GM12891 (cell line): ENCODE measurements at regions not wholly inside any gene's neighbourhood (a gene's known extent, or its start where the extent isn't known, plus 50 kb on each side); places are given as distances from the start of the nearest gene placed in this dataset.
"Not testable (repeated sequence)": the region's sequence is repeated elsewhere in the genome, so short reads cannot be mapped to it uniquely, and the experiment has no call there.

Source experiments
- DNase-seq: peaks from one replicate; pipeline ENCODE4 v3.0.0; 2011; ENCODE audit warnings: low spot score; ENCODE audit not compliant: insufficient read length
- FAIRE-seq: peaks from 2 replicates; lab custom pipeline; 2011; peaks lifted over from hg19 to GRCh38; lab: Jason Lieb, UNC
- PAX5 ChIP-seq: IDR thresholded peaks from 2 replicates; pipeline ENCODE4 v1.6.1; 2011; ENCODE audit warnings: low read length, moderate library complexity, mild to moderate bottlenecking; ENCODE audit not compliant: insufficient read depth, severe bottlenecking
- POLR2A ChIP-seq: IDR thresholded peaks from 2 replicates; pipeline ENCODE4 v1.6.1; 2011; ENCODE audit warnings: low read depth, low read length, control low read depth
- POLR2AphosphoS5 ChIP-seq: IDR thresholded peaks from 2 replicates; pipeline ENCODE4 v1.6.1; 2011; ENCODE audit warnings: low read depth, low read length, control low read depth
- POU2F2 ChIP-seq: IDR thresholded peaks from 2 replicates; pipeline ENCODE4 v1.6.1; 2011; ENCODE audit warnings: low read depth, mild to moderate bottlenecking, control low read depth, low read length, moderate library complexity
- SPI1 ChIP-seq: IDR thresholded peaks from 2 replicates; pipeline ENCODE4 v1.6.1; 2011; ENCODE audit warnings: low read depth, low read length, control low read depth
- TAF1 ChIP-seq: IDR thresholded peaks from 2 replicates; pipeline ENCODE4 v1.6.1; 2011; ENCODE audit warnings: low read depth, low read length, control low read depth

- no peak for FAIRE-seq
- TF ChIP-seq SPI1 (no peak), TAF1 (no peak), POU2F2 (no peak), POLR2A (no peak), PAX5 (no peak), POLR2AphosphoS5 (no peak)
Observed at GRCh38 chr5:163947848-163948666, 442.6 kb downstream of the MAT2B start.

GRCh38 chr5:163950248-163950647 lies 444.8 kb downstream of the MAT2B start:
- no peak for TF ChIP-seq TAF1
- no peak for TF ChIP-seq POLR2A
- no peak for TF ChIP-seq POU2F2
- no peak for TF ChIP-seq PAX5
- TF ChIP-seq SPI1 = no peak
- no peak for TF ChIP-seq POLR2AphosphoS5

More at GRCh38 chr5:163947848-163948666, 442.6 kb downstream of the MAT2B start:
- DNase-seq = no peak

GRCh38 chr5:163951069-163951468 lies 445.6 kb downstream of the MAT2B start:
- TF ChIP-seq SPI1 (no peak), PAX5 (no peak), POLR2AphosphoS5 (no peak), POLR2A (no peak), TAF1 (no peak)
- DNase-seq (no peak), FAIRE-seq (no peak)

More at GRCh38 chr5:163950248-163950647, 444.8 kb downstream of the MAT2B start:
- no peak for FAIRE-seq
- DNase-seq = no peak

DNA sequence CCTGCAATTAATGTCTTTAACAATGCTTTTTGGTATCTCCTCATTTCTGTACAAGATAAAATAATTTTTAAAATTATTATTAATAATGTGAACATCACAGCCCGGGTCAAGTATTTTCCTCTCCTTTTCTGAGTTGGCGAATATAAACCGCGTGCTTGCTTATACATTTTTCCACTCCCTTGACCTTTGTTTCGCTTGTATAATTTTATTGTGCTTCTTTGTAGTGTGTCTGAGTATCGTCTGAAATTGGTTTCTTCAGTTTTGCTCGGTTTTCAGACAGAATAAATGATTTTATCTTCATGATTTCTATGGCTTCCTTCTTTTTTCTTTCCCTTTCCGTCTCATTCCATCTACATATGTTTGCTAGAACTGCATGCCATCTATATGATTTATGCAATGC lies 448.5 kb downstream of the MAT2B start:
- TF ChIP-seq PAX5 = no peak
- no peak for TF ChIP-seq POU2F2
- TF ChIP-seq SPI1 = no peak
- TF ChIP-seq POLR2A = no peak
- no peak for TF ChIP-seq TAF1
- no peak for TF ChIP-seq POLR2AphosphoS5

GRCh38 chr5:163961230-163961629 lies 455.8 kb downstream of the MAT2B start:
- FAIRE-seq, DNase-seq: not testable (repeated sequence)

More for the DNA sequence above, 448.5 kb downstream of the MAT2B start:
- DNase-seq = no peak
- no peak for FAIRE-seq

GRCh38 chr5:163963881-163964280 lies 458.5 kb downstream of the MAT2B start:
- FAIRE-seq (no peak), DNase-seq (no peak)
- TF ChIP-seq TAF1 (no peak), SPI1 (no peak), PAX5 (no peak), POU2F2 (no peak), POLR2A (no peak), POLR2AphosphoS5 (no peak)

GRCh38 chr5:163964671-163965070 lies 459.3 kb downstream of the MAT2B start:
- TF ChIP-seq PAX5 = no peak
- no peak for TF ChIP-seq POLR2AphosphoS5
- no peak for TF ChIP-seq POU2F2
- no peak for TF ChIP-seq SPI1
- TF ChIP-seq TAF1 = no peak
- no peak for TF ChIP-seq POLR2A
- FAIRE-seq = no peak

GRCh38 chr5:163967268-163967667 lies 461.8 kb downstream of the MAT2B start:
- no peak for TF ChIP-seq POU2F2
- TF ChIP-seq PAX5 = no peak
- TF ChIP-seq POLR2AphosphoS5 = no peak
- no peak for TF ChIP-seq SPI1
- no peak for TF ChIP-seq TAF1
- no peak for TF ChIP-seq POLR2A

More at GRCh38 chr5:163964671-163965070, 459.3 kb downstream of the MAT2B start:
- DNase-seq = no peak

GRCh38 chr5:163968651-163969050 lies 463.2 kb downstream of the MAT2B start:
- FAIRE-seq (no peak), DNase-seq (no peak)
- no peak for TF ChIP-seq POLR2A
- TF ChIP-seq SPI1 = no peak
- TF ChIP-seq POLR2AphosphoS5 = no peak
- no peak for TF ChIP-seq POU2F2
- TF ChIP-seq PAX5 = no peak
- no peak for TF ChIP-seq TAF1

More at GRCh38 chr5:163967268-163967667, 461.8 kb downstream of the MAT2B start:
- no peak for DNase-seq
- FAIRE-seq = no peak

GRCh38 chr5:163976696-163977095 lies 471.3 kb downstream of the MAT2B start:
- DNase-seq = no peak
- no peak for TF ChIP-seq PAX5
- TF ChIP-seq POLR2A = no peak
- TF ChIP-seq SPI1 = no peak
- TF ChIP-seq TAF1 = no peak
- no peak for TF ChIP-seq POU2F2
- FAIRE-seq = no peak
